ENCODE measurements at regions not wholly inside any gene's neighbourhood (a gene's known extent, or its start where the extent isn't known, plus 50 kb on each side); places are given as distances from the start of the nearest gene placed in this dataset.
"Not testable (repeated sequence)": the region's sequence is repeated elsewhere in the genome, so short reads cannot be mapped to it uniquely, and the experiment has no call there.

GRCh38 chr11:82038154-82038553 is 695.5 kb downstream of the FAM181B start:
- no peak for DNase-seq (ENCODE audit: low read depth)
- TF ChIP-seq, protein P1, sequence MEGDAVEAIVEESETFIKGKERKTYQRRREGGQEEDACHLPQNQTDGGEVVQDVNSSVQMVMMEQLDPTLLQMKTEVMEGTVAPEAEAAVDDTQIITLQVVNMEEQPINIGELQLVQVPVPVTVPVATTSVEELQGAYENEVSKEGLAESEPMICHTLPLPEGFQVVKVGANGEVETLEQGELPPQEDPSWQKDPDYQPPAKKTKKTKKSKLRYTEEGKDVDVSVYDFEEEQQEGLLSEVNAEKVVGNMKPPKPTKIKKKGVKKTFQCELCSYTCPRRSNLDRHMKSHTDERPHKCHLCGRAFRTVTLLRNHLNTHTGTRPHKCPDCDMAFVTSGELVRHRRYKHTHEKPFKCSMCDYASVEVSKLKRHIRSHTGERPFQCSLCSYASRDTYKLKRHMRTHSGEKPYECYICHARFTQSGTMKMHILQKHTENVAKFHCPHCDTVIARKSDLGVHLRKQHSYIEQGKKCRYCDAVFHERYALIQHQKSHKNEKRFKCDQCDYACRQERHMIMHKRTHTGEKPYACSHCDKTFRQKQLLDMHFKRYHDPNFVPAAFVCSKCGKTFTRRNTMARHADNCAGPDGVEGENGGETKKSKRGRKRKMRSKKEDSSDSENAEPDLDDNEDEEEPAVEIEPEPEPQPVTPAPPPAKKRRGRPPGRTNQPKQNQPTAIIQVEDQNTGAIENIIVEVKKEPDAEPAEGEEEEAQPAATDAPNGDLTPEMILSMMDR (conservative IDR thresholded peaks at IDR 0.05; ENCODE audit: low read length): no peak; the same call in 1 of the 2 replicates
- H3K4me3 ChIP-seq (ENCODE audit: low read length): no peak overlapping the region

DNA sequence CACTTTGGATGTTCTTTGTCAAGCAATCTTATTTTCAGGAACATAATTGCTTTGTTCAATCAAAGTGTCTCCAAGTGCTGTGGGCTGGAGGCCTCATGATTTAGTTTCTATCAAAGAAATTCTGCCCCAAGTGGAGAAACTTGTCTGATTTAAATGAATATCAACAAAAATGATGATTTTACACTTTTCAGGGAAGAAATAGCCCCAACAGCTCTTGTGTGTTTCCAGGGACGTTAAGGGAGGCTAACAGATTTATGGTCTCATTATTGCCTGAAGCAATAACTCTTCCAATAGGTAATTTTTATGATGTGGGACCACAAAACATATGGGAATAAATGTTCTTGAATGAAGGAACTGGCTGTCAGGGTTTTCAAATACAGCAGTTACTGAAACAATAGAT is 699.1 kb downstream of the FAM181B start:
- TF ChIP-seq, protein P1 (conservative IDR thresholded peaks at IDR 0.05; ENCODE audit: low read length): no peak
- DNase-seq (ENCODE audit: low read depth): no peak
- no peak overlapping the region for H3K4me3 ChIP-seq (ENCODE audit: low read length)

- DNase-seq (ENCODE audit: low read depth): not testable (repeated sequence)
Measured at GRCh38 chr11:82027335-82027734, 706.3 kb downstream of the FAM181B start.

GRCh38 chr11:82024760-82025159 is 708.9 kb downstream of the FAM181B start:
- TF ChIP-seq, protein P1 (conservative IDR thresholded peaks at IDR 0.05; ENCODE audit: low read length): no peak
- no peak overlapping the region for H3K4me3 ChIP-seq (ENCODE audit: low read length)
- no peak for DNase-seq (ENCODE audit: low read depth)

More at GRCh38 chr11:82027335-82027734, 706.3 kb downstream of the FAM181B start:
- H3K4me3 ChIP-seq (ENCODE audit: low read length): not testable (repeated sequence)

DNA sequence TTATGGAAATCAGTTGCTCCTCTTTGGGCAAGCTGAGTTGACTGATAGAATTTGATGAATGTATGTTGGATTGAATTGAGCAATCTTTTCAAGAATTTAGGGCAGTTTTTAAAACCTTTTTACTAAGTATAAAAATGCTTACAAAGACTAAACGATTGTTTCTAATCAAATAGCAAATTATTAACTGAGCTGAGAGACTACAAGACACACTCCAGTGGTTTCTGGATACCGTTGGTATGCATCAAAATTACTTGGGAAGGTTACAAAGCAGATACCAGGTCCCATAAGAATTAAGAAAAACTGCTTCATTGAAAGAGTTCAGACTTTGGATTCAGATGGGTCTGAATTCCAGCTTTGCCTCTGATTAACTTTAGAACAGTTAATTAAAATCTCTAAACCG is 721.4 kb downstream of the FAM181B start:
- TF ChIP-seq, protein P1 (conservative IDR thresholded peaks at IDR 0.05; ENCODE audit: low read length): no peak
- DNase-seq (ENCODE audit: low read depth): no peak
- no peak overlapping the region for H3K4me3 ChIP-seq (ENCODE audit: low read length)

GRCh38 chr11:82009133-82009532 is 724.5 kb downstream of the FAM181B start:
- H3K4me3 ChIP-seq (ENCODE audit: low read length): no peak overlapping the region
- DNase-seq (ENCODE audit: low read depth): no peak
- TF ChIP-seq, protein P1 (conservative IDR thresholded peaks at IDR 0.05; ENCODE audit: low read length): no peak

- no peak for DNase-seq (ENCODE audit: low read depth)
- TF ChIP-seq, protein P1 (conservative IDR thresholded peaks at IDR 0.05; ENCODE audit: low read length): no peak
- no peak overlapping the region for H3K4me3 ChIP-seq (ENCODE audit: low read length)
Measured at GRCh38 chr11:82007521-82007920, 726.1 kb downstream of the FAM181B start.
